ENCODE measurements at regions not wholly inside any gene's neighbourhood (a gene's known extent, or its start where the extent isn't known, plus 50 kb on each side); places are given as distances from the start of the nearest gene placed in this dataset.

DNA sequence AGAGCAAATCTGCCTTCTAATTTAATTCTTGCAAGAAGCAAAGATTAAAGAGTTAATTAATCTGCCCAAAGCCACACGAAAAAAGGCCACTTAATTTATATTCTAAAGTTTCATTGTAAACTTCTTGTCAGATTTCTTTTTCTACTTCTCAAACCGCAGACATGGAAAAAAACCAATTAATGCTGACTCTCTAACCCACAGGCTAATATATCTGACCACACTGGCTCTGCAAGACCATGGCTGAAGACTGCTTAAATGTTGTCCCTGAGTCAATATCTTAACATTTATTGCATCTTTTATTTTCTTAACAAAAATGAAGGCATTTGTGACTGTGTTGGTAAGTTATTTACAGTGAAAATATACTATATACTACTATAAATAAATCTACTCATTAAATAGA lies 234.0 kb upstream of the SP8 start:
- TF ChIP-seq, protein P1, sequence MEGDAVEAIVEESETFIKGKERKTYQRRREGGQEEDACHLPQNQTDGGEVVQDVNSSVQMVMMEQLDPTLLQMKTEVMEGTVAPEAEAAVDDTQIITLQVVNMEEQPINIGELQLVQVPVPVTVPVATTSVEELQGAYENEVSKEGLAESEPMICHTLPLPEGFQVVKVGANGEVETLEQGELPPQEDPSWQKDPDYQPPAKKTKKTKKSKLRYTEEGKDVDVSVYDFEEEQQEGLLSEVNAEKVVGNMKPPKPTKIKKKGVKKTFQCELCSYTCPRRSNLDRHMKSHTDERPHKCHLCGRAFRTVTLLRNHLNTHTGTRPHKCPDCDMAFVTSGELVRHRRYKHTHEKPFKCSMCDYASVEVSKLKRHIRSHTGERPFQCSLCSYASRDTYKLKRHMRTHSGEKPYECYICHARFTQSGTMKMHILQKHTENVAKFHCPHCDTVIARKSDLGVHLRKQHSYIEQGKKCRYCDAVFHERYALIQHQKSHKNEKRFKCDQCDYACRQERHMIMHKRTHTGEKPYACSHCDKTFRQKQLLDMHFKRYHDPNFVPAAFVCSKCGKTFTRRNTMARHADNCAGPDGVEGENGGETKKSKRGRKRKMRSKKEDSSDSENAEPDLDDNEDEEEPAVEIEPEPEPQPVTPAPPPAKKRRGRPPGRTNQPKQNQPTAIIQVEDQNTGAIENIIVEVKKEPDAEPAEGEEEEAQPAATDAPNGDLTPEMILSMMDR (IDR thresholded peaks at IDR 0.05) = no peak
- TF ChIP-seq POLR2A (IDR thresholded peaks at IDR 0.05) = no peak

Measured in lower leg skin (tissue), 3 donors.